H1 (cell line): ENCODE measurements at regions not wholly inside any gene's neighbourhood (a gene's known extent, or its start where the extent isn't known, plus 50 kb on each side); places are given as distances from the start of the nearest gene placed in this dataset.

ENCODE experiments used
- CTCF ChIA-PET: fragments of 300-600 bp; sonication (Branson Sonifier 250); formaldehyde crosslinking; loops from one replicate; lab custom pipeline; 2021; ENCODE audit not compliant: partially characterized antibody; lab: Charles Lee
- POLR2A ChIA-PET: fragments of 300-600 bp; sonication (Branson Sonifier 250); formaldehyde crosslinking; loops from one replicate; lab custom pipeline; 2021; ENCODE audit warnings: inconsistent platforms; ENCODE audit not compliant: partially characterized antibody; lab: Charles Lee
- DNase-seq, 2 experiments: peaks; one replicate each; pipeline versions ENCODE4 v3.0.0 to v3.0.0-alpha.2; 2010 to 2022; ENCODE audit warnings: low spot score in 2 of 2, low read depth in 1 of 2, mixed read lengths in 1 of 2
- FAIRE-seq: peaks from 2 replicates; lab custom pipeline; 2011; peaks lifted over from hg19 to GRCh38; lab: Jason Lieb, UNC
- H2AFZ ChIP-seq: 2 replicates; pipeline ENCODE4 v1.8.1; 2012; ENCODE audit warnings: low read length, inconsistent platforms
- H2AK5ac ChIP-seq: 2 replicates; pipeline ENCODE4 v1.6.1; 2013; ENCODE audit warnings: low read depth, low read length
- H2BK120ac ChIP-seq: replicated peaks from 2 replicates; pipeline ENCODE3; 2013; ENCODE audit warnings: low read depth, low read length, inconsistent platforms
- H2BK12ac ChIP-seq: 2 replicates; pipeline ENCODE4 v1.6.1; 2013; ENCODE audit warnings: low read depth, low read length
- H2BK15ac ChIP-seq: 2 replicates; pipeline ENCODE4 v1.6.1; 2013; ENCODE audit warnings: low read length
- H2BK20ac ChIP-seq: 2 replicates; pipeline ENCODE4 v1.6.1; 2013; ENCODE audit warnings: low read length
- H2BK5ac ChIP-seq: 2 replicates; pipeline ENCODE4 v1.6.1; 2013; ENCODE audit warnings: low read depth, low read length
- H3K14ac ChIP-seq: 2 replicates; pipeline ENCODE4 v1.6.1; 2013; ENCODE audit warnings: inconsistent platforms; ENCODE audit not compliant: insufficient read length
- H3K18ac ChIP-seq: 2 replicates; pipeline ENCODE4 v1.6.1; 2013; ENCODE audit warnings: low read length; ENCODE audit errors: extremely low read depth
- H3K23ac ChIP-seq: 2 replicates; pipeline ENCODE4 v1.6.1; 2013; ENCODE audit warnings: inconsistent platforms; ENCODE audit not compliant: insufficient read length
- H3K23me2 ChIP-seq: 2 replicates; pipeline ENCODE4 v1.6.1; 2013; ENCODE audit warnings: low read depth, low read length
- H3K27ac ChIP-seq: 2 replicates; pipeline ENCODE4 v1.6.1; 2011; ENCODE audit warnings: low read depth, low read length, inconsistent platforms
- H3K27me3 ChIP-seq, 4 experiments: replicated peaks in 1 of 4; 1 replicate in 1 of 4; 2 replicates in 3 of 4; pipeline versions ENCODE4 v1.6.1 to v1.8.1; 2011 to 2013; ENCODE audit warnings: low read length in 3 of 4, mild to moderate bottlenecking in 3 of 4, inconsistent platforms in 2 of 4, mixed read lengths in 2 of 4, moderate library complexity in 1 of 4; ENCODE audit not compliant: control insufficient read depth in 3 of 4, insufficient read depth in 3 of 4; ENCODE audit errors: extremely low read depth in 1 of 4
- H3K36me3 ChIP-seq, 4 experiments: 2 replicates each; pipeline versions ENCODE4 v1.6.1 to v1.8.1; 2011 to 2013; ENCODE audit warnings: mild to moderate bottlenecking in 4 of 4, low read length in 3 of 4, moderate library complexity in 2 of 4, control low read depth in 1 of 4, inconsistent platforms in 1 of 4; ENCODE audit not compliant: insufficient read depth in 4 of 4, control insufficient read depth in 2 of 4
- H3K4ac ChIP-seq: replicated peaks from 2 replicates; pipeline ENCODE3; 2013; ENCODE audit warnings: low read length, low read depth, mixed read lengths, inconsistent platforms; ENCODE audit not compliant: insufficient read length
- H3K4me1 ChIP-seq, 4 experiments: replicated peaks in 1 of 4; 1 replicate in 1 of 4; 2 replicates in 3 of 4; pipeline versions ENCODE4 v1.6.1 to v1.8.1; 2011 to 2013; ENCODE audit warnings: low read length in 3 of 4, inconsistent platforms in 2 of 4, mixed read lengths in 1 of 4; ENCODE audit not compliant: insufficient read depth in 4 of 4, control insufficient read depth in 3 of 4
- H3K4me2 ChIP-seq, 2 experiments: 2 replicates each; pipeline versions ENCODE4 v1.6.1 to v1.8.1; 2011 to 2013; ENCODE audit warnings: low read depth in 2 of 2, low read length in 2 of 2, control low read depth in 1 of 2, inconsistent platforms in 1 of 2, mild to moderate bottlenecking in 1 of 2; ENCODE audit not compliant: insufficient read depth in 1 of 2
- H3K4me3 ChIP-seq, 4 experiments: fragments of 200-600, 300-600 bp in 1 of 4; sonication (generic), shearing (Covaris generic), sonication (Bioruptor Twin) in 1 of 4; 2 replicates each; pipeline versions ENCODE4 v1.5.1 to v1.8.1; 2011 to 2016; ENCODE audit warnings: low read length in 4 of 4, low read depth in 3 of 4, control low read depth in 2 of 4, inconsistent platforms in 2 of 4, mild to moderate bottlenecking in 2 of 4, mixed read lengths in 1 of 4, moderate library complexity in 1 of 4; ENCODE audit not compliant: insufficient read depth in 2 of 4; ENCODE audit errors: extremely low read depth in 1 of 4
- H3K56ac ChIP-seq: replicated peaks from 2 replicates; pipeline ENCODE3; 2013; ENCODE audit warnings: low read depth, mild to moderate bottlenecking, mixed read lengths, low read length, inconsistent platforms; ENCODE audit not compliant: insufficient read length
- H3K79me1 ChIP-seq: 2 replicates; pipeline ENCODE4 v1.6.1; 2013; ENCODE audit warnings: low read depth, low read length, control low read depth
- H3K79me2 ChIP-seq, 2 experiments: 2 replicates each; pipeline versions ENCODE4 v1.6.1 to v1.8.1; 2012 to 2013; ENCODE audit warnings: low read length in 2 of 2, mild to moderate bottlenecking in 2 of 2, inconsistent platforms in 1 of 2; ENCODE audit not compliant: insufficient read depth in 2 of 2, control insufficient read depth in 1 of 2
- H3K9ac ChIP-seq, 4 experiments: replicated peaks in 1 of 4; 1 replicate in 1 of 4; 2 replicates in 3 of 4; pipeline versions ENCODE4 v1.6.1 to v1.8.1; 2011 to 2013; ENCODE audit warnings: low read depth in 3 of 4, low read length in 3 of 4, control low read depth in 2 of 4, mild to moderate bottlenecking in 2 of 4, moderate library complexity in 2 of 4, inconsistent platforms in 1 of 4; ENCODE audit errors: extremely low read depth in 1 of 4
- H3K9me3 ChIP-seq, 2 experiments: 2 replicates each; pipeline versions ENCODE4 v1.6.1 to v1.8.1; 2012 to 2013; ENCODE audit warnings: mild to moderate bottlenecking in 2 of 2, moderate library complexity in 2 of 2, control low read depth in 1 of 2, inconsistent platforms in 1 of 2, low read depth in 1 of 2, low read length in 1 of 2, mixed read lengths in 1 of 2; ENCODE audit not compliant: insufficient read depth in 2 of 2
- H4K20me1 ChIP-seq, 2 experiments: replicated peaks in 1 of 2; 2 replicates each; pipeline versions ENCODE3 to v1.8.1; 2011 to 2013; ENCODE audit warnings: inconsistent platforms in 2 of 2, low read length in 2 of 2, mild to moderate bottlenecking in 1 of 2; ENCODE audit not compliant: insufficient read depth in 2 of 2, control insufficient read depth in 1 of 2
- H4K5ac ChIP-seq: 2 replicates; pipeline ENCODE4 v1.6.1; 2013; ENCODE audit warnings: low read length, low read depth, mixed read lengths, inconsistent platforms; ENCODE audit not compliant: insufficient read length
- H4K8ac ChIP-seq: 2 replicates; pipeline ENCODE4 v1.8.0; 2013; ENCODE audit warnings: mild to moderate bottlenecking, moderate library complexity, low read length, inconsistent platforms; ENCODE audit not compliant: insufficient read depth; ENCODE audit errors: extremely low read depth
- H4K91ac ChIP-seq: replicated peaks from 2 replicates; pipeline ENCODE3; 2013; ENCODE audit warnings: low read length, mixed read lengths, inconsistent platforms; ENCODE audit not compliant: insufficient read length
- ATF3 ChIP-seq: IDR thresholded peaks from 2 replicates; pipeline ENCODE4 v1.6.1; 2011; ENCODE audit warnings: low read depth, mild to moderate bottlenecking, low read length; ENCODE audit not compliant: insufficient read depth
- CBX5 ChIP-seq: fragments of 300-800, 300-1000 bp; sonication (generic); IDR thresholded peaks from 2 replicates; pipeline ENCODE4 v1.7.1; 2016; ENCODE audit warnings: antibody characterized with exemption, low read length, low read depth
- CHD2 ChIP-seq: IDR thresholded peaks from 2 replicates; pipeline ENCODE4 v1.6.1; 2012; ENCODE audit warnings: low read length, improper control_type of control experiment
- CREB1 ChIP-seq: IDR thresholded peaks from 2 replicates; pipeline ENCODE4 v1.6.1; 2012; ENCODE audit warnings: inconsistent platforms
- FOSL1 ChIP-seq: IDR thresholded peaks from 2 replicates; pipeline ENCODE4 v1.6.1; 2011; ENCODE audit warnings: mild to moderate bottlenecking, low read depth, low read length, moderate library complexity; ENCODE audit not compliant: insufficient read depth
- GTF2F1 ChIP-seq: IDR thresholded peaks from 2 replicates; pipeline ENCODE4 v1.6.1; 2012; ENCODE audit warnings: low read depth, low read length, improper control_type of control experiment, borderline replicate concordance
- HDAC2 ChIP-seq, 2 experiments: fragments of 300-600 bp in 1 of 2; sonication (generic) in 1 of 2; IDR thresholded peaks; 2 replicates each; pipeline ENCODE4 v1.6.1; 2011 to 2012; ENCODE audit warnings: low read depth in 2 of 2, low read length in 2 of 2, mild to moderate bottlenecking in 2 of 2, moderate library complexity in 2 of 2, borderline replicate concordance in 1 of 2, inconsistent platforms in 1 of 2
- JUN ChIP-seq: IDR thresholded peaks from 2 replicates; pipeline ENCODE4 v1.6.1; 2011; ENCODE audit warnings: low read depth, mild to moderate bottlenecking, improper control_type of control experiment, low read length
- MAFK ChIP-seq: IDR thresholded peaks from 2 replicates; pipeline ENCODE4 v1.6.1; 2012; ENCODE audit warnings: low read depth, mild to moderate bottlenecking, improper control_type of control experiment, low read length
- POU5F1 ChIP-seq: IDR thresholded peaks from 2 replicates; pipeline ENCODE4 v1.6.1; 2011; ENCODE audit warnings: low read depth, mild to moderate bottlenecking, low read length, moderate library complexity
- SP1 ChIP-seq: IDR thresholded peaks from 2 replicates; pipeline ENCODE4 v1.6.1; 2011; ENCODE audit warnings: low read depth, low read length
- TEAD4 ChIP-seq: IDR thresholded peaks from 2 replicates; pipeline ENCODE4 v1.6.1; 2012; ENCODE audit warnings: low read depth, low read length, inconsistent platforms, mixed read lengths
- WGBS, 2 experiments: shearing (Covaris generic) in 1 of 2; methylation state at CpG; one replicate each; pipeline versions ENCODE4 v1.1.6 to v1.1.7; 2013 to 2015; ENCODE audit warnings: low lambda C conversion rate in 2 of 2, mixed read lengths in 2 of 2, inconsistent platforms in 1 of 2, low coverage in 1 of 2, missing lambda C conversion rate in 1 of 2; ENCODE audit not compliant: insufficient replicate concordance in 2 of 2, insufficient coverage in 1 of 2, insufficient read length in 1 of 2; ENCODE audit errors: extremely low coverage in 1 of 2, missing lambda C conversion rate in 1 of 2; 5-methylcytosine and 5-hydroxymethylcytosine counted together
- TF ChIP-seq, protein P1 (sequence below): IDR thresholded peaks from 2 replicates; pipeline ENCODE4 v1.6.1; 2012; ENCODE audit warnings: inconsistent platforms

- no peak overlapping the region for H4K8ac ChIP-seq
- H4K20me1 ChIP-seq = no peaks in the 10 kb centered on the region
- no peak for FAIRE-seq
- no peak overlapping the region for H2AK5ac ChIP-seq
- DNase-seq = peak in 1 of 2 experiments; percentile 22
- no peak overlapping the region for H3K27ac ChIP-seq
- ChIA-PET POLR2A (no interaction called here), CTCF (interaction anchor here (0.5 to 2.4 kb wide), 6 partner anchors 8 to 362 kb away, joined by 3 to 9 read pairs (median 4); no protein-coding TSS in a partner anchor)
- H3K9ac ChIP-seq = no peak overlapping the region
- H4K5ac ChIP-seq = no peak overlapping the region
- no peak overlapping the region for H2BK20ac ChIP-seq
- H3K27me3 ChIP-seq = no peaks in the 10 kb centered on the region; a peak in 1 of 7 replicates
- no peak overlapping the region for H4K91ac ChIP-seq
- no peak overlapping the region for H2BK12ac ChIP-seq
- H3K4me2 ChIP-seq = no peak overlapping the region
- H2BK5ac ChIP-seq = no peak overlapping the region
- no peak overlapping the region for H2BK120ac ChIP-seq
- H3K4me1 ChIP-seq = no peaks in the 10 kb centered on the region
- no peaks in the 10 kb centered on the region for H3K36me3 ChIP-seq
- H3K18ac ChIP-seq = no peak overlapping the region
- no peak overlapping the region for H3K4me3 ChIP-seq
- H2BK15ac ChIP-seq = no peak overlapping the region
- no peaks in the 10 kb centered on the region for H3K79me2 ChIP-seq
- H3K56ac ChIP-seq = no peak overlapping the region
- no peak overlapping the region for H3K23ac ChIP-seq
- no peak overlapping the region for H3K14ac ChIP-seq
- no peaks in the 10 kb centered on the region for H3K79me1 ChIP-seq
- H2AFZ ChIP-seq = no peak overlapping the region
- 77% methylated on average over 2 of the region's 2 CpGs; no CpG with 5 or more reads in 1 of the 2 experiments for WGBS, 2 experiments
- no peaks in the 10 kb centered on the region for H3K9me3 ChIP-seq
- no peak overlapping the region for H3K4ac ChIP-seq
- no peaks in the 10 kb centered on the region for H3K23me2 ChIP-seq
- TF ChIP-seq MAFK (no peak), CREB1 (no peak), CHD2 (no peak), GTF2F1 (no peak), TEAD4 (no peak), HDAC2 (IDR thresholded peaks at IDR 0.05; ENCODE audit: borderline replicate concordance in 1 of 2, low read depth in 2 of 2, low read length in 2 of 2) (no peak), POU5F1 (no peak), ATF3 (no peak), SP1 (no peak), JUN (no peak), CBX5 (no peak), FOSL1 (no peak)
- TF ChIP-seq, protein P1, sequence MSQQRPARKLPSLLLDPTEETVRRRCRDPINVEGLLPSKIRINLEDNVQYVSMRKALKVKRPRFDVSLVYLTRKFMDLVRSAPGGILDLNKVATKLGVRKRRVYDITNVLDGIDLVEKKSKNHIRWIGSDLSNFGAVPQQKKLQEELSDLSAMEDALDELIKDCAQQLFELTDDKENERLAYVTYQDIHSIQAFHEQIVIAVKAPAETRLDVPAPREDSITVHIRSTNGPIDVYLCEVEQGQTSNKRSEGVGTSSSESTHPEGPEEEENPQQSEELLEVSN = no peak
Observed at GRCh38 chr11:116137753-116138152, 633.5 kb upstream of the CADM1 start.
